Amniotic stem cell (primary cell): ENCODE measurements at regions not wholly inside any gene's neighbourhood (a gene's known extent, or its start where the extent isn't known, plus 50 kb on each side); places are given as distances from the start of the nearest gene placed in this dataset.

Source experiments
- DNase-seq: peaks from one replicate; lab custom pipeline; 2025; lab: John Stamatoyannopoulos, UW

GRCh38 chr11:127066401-127067090 lies 66.0 kb upstream of the KIRREL3 start:
- no peak for DNase-seq

GRCh38 chr11:127063241-127063640 lies 62.7 kb upstream of the KIRREL3 start:
- no peak for DNase-seq

- DNase-seq = no peak
Measured at GRCh38 chr11:127061947-127062346, 61.4 kb upstream of the KIRREL3 start.

DNA sequence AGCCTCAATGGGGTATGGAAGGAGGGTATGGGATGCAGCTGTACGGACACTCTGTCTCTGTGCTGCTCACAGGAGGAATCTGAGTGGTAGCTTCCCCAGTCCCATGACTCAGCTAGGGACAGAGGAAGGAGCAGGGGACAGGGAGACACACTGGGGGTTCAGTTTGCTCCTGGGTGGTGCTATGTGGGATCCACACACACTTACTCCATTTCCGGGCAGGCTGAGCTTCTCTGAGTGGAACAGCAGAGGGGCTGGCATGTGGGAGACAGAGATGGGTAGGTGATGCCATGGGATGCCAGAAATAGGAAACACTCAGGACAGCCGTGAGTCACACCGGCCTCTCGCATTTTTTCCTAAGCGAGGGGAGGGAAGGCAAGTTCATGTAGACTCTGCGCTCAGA lies 59.2 kb upstream of the KIRREL3 start:
- no peak for DNase-seq

- no peak for DNase-seq
Measured at GRCh38 chr11:127059286-127059685, 58.7 kb upstream of the KIRREL3 start.

DNA sequence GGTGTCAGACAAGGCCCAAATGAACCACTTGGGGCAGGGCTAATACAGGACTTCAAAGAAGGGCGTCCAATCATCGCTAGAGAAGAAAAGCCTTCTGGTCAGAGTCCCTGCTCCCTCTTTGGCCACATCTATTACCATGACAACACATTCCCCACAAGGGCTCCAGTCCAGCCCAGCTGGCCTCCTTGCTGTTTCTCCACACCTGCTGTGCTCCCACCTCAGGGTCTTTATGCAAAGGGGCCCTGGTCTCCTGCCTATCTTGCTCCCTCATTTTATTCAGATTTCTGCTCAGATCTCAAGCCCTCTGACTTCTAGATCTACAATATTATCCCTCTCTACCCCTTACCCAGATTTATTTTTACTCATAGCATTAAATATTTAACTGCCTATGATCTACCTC lies 58.0 kb upstream of the KIRREL3 start:
- DNase-seq = no peak

- DNase-seq = no peak
Measured at GRCh38 chr11:127057126-127057525, 56.6 kb upstream of the KIRREL3 start.

- DNase-seq = no peak
Measured at GRCh38 chr11:127056338-127056971, 55.9 kb upstream of the KIRREL3 start.

DNA sequence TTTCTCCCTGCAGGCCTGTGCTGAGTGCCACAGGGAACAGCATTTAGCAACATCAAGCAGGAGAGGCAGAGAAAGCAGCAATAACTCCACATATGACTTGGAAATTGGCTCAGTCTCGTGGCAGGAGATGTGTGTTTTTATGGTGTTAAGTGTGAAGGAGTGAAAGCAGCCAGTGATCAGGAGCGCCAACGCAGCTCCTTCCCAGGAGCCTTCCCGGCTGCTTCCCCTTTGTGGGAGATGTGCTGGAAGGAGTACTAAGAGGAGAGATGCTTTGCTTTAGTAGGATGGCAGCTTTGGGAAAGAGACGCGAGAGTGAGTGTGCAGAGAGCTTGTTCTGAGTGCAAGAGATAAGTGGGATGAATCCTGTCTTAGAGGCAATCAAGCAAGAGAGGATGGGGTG lies 54.7 kb upstream of the KIRREL3 start:
- DNase-seq = no peak

- no peak for DNase-seq
Measured at GRCh38 chr11:127054153-127054552, 53.6 kb upstream of the KIRREL3 start.

DNA sequence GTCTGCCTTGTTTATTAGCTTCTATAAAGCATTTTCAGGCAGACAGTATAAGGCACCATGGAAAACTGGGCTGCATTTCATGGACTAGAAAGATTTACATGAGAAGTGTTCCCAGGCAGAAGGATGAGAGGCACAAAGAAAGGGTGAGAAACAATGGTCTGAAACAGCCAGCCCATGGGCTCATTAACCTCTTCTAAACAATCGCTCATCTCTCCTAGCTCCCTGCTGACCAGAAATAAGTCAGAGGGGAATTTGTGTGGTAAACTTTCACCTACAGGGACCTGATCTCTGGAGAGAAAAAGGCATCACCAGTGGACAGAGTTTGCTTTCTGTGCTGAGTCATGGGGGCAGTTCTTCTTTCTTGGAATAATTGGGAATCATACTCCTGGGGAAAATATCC lies 51.8 kb upstream of the KIRREL3 start:
- DNase-seq = no peak
